HG02938 (cell line): ENCODE measurements at regions not wholly inside any gene's neighbourhood (a gene's known extent, or its start where the extent isn't known, plus 50 kb on each side); places are given as distances from the start of the nearest gene placed in this dataset.

Experiments used
- ATAC-seq: cut with Tn5 transposase; IDR thresholded peaks from one replicate; pipeline ENCODE4 v1.9.1; 2021; ENCODE audit warnings: mild to moderate bottlenecking, moderate library complexity; ENCODE audit not compliant: unreplicated experiment

DNA sequence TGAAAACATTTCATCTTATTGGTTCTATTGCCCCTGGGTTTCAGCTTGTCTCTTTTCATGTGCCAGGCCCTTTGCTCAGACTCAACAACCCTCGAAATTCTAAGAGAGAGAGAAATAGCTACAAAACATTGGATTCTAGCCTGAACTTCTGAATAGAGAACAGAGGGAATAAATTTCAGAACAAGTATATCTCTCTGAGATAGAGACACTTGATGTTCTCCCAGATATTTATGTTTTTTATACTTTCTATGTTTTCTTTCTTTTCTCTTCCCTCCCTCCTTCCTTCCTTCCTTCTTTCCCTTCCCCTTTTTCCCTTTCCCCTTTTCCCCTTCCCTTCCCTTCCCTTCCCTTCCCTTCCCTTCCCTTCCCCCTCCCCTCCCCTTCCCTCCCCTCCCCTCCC is 279.5 kb upstream of the SPRED2 start:
- ATAC-seq = no peak

DNA sequence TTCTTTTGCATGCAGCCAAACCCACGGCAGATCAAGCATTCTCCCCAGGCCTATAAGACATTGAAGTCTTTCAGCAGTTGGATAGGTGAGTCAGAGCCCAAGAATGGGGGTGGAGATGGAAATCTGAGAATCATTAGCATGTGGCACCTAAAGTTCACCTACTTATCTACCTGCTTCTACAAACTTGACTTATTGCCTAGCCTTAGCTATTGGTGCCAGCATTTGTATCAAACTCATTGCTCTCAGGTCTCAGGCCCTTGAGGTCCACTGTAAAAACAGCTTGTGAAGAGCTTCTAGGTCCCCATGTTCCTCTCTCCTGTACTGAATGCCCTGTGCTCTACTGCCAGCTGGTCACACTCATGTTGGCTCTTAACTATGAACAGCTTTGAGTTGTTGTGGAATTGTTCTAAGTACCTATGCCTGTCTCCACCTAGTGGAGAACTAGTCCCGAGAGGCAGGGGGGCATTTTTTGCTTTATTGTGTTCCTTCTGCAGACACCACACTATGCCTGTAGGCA is 278.4 kb upstream of the SPRED2 start:
- no peak for ATAC-seq

DNA sequence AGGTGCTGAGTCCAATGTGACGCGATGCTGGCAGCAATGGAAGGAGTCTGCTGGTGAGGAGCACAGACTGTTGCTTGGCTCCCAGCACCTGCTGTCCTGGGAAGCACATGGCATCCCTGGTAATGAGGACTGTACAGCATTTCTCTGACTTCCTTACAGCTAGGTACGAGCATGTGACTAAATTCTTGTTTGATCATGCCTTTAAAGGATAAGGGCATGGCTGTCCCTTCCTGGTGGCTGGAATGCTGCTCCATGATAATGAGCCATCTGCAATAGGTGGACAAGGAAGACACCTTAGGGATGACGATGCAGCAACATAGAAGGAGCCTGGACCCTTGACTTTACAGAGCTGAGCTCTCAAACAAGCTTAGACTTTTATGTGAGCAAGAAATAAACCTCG is 278.0 kb upstream of the SPRED2 start:
- ATAC-seq = no peak

DNA sequence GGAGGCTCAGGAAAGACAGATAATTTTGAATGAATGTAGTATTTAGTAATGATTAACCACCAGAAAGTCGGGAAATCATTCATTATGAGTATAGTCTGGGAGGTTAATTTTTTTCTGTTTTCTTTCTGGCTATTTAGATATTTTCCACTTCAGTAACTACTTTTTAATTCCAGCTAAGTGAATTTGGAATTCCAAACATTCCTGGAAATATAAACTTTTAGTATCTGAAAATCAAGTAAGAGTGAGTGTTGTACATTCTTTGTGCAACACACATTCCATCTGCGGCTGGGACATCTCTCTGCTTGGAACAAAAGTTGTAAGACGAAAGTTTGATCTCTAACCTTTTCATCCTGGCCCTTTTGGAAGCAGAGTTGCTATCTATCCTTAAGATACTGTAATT is 275.7 kb upstream of the SPRED2 start:
- no peak for ATAC-seq

DNA sequence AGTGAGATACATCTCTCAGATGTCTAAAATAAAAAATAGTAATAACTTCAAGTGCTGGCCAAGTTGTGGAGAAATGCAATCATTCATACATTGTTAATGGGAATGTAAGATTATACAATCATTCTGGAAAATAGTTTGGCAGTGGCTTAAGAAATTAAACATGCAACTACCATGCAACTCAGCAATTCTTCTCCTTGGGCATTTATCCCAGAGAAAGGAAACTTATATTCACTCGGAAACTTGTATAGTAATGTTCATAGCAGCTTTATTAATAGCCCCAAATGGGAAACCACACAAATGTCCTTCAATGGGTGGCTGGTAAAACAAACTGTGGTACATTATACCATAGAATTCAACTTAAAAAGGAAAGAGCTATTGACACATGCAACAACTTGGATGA is 274.0 kb upstream of the SPRED2 start:
- no peak for ATAC-seq

DNA sequence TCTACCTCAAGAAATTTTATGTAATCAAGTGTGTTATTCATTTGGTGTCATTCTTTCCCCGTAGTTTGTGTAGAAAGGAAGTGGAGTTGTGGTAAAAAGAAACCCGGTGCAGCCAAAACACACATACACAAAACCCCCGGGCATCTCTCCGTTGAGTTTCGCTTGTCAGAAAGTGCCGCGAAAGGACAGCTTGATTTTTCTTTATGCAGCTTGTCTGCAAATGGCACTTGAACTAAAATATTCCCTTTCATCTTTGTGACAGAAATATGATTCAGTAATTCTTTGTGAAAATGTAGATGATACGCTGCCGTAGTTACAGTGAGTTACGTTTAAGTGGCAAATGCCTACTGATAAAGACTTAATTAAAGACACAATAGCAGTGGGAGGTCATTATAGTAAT is 268.8 kb upstream of the SPRED2 start:
- ATAC-seq = no peak

DNA sequence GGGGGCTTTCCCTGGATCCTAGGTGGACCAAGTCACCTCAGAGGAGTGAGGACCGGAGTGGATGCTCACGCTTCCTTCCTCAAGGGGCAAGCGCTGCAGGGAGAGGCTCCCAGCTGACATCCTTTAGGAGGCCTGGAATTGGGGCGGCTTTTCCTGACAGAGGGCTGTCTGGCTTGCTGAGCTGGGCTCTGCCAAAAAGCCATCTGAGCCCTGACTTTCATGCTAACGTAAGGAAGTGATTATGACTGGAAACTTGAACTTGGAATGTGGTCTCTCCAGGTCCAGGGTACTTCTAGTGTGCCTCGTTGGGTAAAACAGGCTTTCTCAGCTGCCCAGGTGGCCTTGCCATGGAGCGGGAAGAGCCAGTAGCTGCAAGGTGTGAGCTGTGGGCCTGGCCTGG is 268.3 kb upstream of the SPRED2 start:
- no peak for ATAC-seq

DNA sequence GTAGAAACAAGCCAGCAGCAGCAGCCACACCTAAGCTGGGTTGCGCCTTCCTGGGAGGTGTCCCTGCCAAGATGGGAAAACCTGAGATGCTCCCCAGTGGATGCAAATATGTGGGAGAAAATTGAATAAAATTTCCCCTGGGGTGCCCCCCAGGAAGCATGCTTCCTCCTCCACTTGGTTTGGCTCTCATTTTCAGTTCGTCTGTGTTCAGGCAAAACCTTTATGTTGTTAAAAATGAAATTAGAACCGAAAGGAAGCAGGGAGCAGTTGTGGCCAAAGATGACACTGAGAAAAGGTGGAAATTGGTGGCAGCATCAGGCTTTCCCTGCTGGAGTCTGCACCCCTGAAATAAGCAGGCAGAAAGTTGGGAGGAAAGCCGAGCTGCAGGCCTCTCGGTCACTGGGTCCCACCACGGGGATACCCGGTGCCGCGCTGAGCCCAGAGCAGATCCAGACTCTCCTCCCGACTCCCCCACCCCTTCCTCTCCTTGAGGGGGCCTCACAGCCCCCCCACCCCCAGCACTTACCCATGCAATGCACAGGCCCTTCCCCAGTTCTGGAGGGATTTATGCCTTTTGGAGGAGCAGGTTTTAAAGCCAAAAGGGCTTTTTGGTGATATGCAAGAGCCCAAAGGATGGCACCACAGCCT is 267.7 kb upstream of the SPRED2 start:
- ATAC-seq = no peak

DNA sequence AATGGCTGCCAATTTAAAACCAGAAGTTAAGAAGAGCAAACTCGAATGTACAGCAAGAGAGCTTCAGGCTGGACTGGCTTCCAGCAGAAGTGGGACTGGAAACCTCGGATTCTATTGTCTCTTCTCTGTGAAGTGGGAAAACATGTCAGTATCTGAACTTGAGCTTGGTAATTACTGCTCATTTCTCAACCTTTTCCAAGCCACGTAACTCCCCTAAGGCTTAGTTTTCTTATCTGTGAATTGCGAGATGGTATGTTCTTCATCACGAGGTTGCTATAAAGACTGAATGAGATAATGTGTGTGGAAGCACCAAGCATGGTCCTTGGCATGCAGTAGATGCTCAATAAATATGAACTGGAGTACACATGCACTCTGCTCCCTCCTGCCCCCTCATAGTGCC is 259.4 kb upstream of the SPRED2 start:
- ATAC-seq = no peak

DNA sequence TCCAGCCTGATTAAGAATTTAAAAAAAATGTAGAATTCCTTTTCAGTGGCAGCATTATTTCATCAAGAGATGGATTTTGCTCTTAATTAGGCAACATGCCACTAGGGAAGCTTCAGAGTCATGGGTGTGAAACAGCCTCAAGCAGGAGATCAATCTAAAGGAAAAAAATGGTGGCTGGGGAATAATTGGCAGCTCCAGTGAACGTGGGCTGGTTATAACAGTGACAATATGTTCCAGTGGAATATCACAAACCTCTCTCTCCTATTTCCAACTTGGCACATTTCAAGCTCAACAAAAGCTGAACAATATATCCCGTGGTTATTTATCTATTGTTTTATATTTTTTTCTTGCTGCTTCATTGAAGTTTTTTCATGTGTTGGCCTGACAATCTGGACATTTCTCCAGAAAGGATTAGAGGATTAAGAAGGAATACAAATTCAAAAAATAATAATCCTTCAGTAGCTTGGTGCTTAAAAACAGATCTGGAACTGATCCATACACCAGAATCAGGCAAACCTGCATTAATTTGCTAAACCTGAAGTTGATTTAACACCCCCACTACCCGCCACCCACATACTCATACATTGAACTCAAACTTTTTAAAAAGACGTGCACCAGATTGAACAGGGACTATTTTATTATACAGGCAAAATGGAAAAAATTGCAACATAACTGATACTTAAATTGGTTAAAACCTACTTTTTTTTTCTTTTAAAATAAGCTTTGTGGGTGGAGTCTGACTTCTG is 255.9 kb upstream of the SPRED2 start:
- ATAC-seq = no peak

DNA sequence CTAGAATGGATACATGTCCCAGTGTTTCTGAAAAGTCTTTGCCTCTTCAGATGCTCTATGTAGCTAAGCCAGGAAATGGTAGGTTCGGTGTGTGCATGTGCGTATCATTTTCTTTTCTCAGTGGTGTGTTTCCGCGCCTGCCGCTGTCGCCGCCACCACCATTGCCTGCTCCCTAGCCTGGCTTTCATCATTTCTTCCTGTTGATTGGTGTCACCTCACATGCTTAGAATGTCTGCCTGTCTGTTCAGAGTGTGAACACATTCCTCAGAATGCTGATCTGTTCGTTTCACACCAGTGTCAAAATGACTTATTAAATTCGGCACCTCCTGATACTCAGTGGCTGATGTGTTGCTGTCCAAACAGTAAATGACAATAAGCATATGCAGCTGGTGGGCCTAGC is 255.2 kb upstream of the SPRED2 start:
- ATAC-seq = no peak

DNA sequence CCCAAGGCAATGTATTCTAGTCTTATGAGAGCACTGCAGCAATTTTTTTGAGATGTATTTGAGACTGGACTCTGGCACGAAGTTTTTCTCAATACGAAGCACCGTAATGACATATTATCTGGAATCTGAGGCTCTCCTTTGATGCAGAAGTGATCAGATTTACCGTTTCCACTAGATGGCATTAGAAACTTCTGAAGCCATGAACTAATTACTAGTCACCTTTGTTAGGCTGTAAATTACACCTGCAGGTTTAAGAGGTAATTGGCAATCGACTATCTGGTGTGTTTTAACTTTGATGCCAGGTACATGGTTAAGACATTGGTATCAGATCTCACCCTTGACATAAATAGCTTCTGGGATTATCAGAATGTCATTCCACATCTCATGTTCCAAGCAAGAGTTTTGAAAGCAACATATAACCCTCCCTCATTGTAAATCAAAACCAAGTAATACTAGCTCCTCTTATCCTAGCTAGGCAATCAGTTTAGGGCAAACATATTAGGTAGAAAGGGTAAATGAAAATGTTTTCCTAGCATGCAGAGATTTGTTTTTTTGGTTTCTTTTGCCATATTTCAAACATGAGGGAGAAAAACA is 254.6 kb upstream of the SPRED2 start:
- ATAC-seq = no peak

DNA sequence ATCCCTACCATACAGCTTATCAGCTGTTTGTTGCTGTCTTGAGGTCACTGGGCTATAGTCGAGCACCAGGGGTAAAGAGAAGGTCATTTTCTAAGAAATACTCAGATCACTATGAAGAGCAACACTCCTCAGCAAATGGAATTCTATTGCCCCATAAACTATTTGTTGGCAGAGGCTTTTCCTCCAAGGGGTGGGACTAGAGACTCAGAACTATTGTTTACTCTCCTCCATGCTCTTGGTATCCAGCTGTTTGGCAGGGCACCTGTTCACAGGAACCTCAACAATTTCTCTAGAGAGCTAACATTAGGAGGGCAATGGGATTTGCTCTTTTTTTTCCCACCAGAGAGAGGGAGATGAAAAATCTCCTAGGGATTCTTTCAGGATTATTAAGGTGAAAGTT is 249.1 kb upstream of the SPRED2 start:
- ATAC-seq = no peak

DNA sequence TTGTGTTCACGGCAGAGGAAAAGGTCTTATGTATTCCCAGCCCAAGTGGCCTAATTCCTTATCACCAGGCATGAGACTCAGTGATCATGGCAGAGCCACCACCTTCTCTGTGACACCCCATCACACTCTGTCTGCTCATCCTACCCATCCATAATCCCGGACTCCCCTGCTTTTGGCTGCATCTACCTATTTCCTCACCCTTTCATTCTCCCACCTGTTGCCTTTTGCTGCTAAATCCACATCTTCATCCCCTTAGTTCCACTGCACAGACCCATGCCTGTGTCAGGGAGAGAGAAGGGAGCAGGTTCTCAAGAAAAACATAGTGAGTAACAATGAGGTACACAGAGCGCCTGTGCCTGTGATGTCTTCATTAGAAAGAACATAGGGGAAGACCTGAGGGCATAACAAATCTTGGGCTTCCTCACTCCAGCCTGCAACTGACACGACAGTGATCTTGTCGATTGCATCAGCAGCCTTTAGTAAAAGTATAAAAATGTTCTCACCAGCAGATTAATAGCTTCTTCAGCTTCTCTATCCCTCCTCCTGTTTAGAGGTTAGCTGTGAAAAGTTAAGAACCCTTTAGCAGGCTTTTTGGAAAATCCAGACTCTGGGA is 246.5 kb upstream of the SPRED2 start:
- no peak for ATAC-seq

DNA sequence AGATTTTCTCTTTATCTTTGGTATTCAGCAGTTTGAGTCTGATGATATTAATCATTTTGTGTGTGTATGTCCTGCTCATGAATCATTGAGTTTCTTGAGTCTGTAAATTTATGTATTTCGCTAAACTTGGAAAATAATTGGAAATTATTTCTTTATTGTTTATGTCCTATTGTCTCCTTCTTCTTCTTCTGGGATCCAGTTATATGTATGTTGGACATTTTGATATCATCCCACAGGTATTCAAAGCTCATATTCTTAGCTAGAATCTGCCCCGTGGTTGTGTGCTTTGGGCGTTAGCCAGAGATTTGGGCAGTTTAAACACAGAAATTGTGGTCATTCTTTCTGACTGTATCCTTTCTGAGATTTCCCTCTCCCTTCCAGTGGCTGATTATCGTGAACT is 243.0 kb upstream of the SPRED2 start:
- ATAC-seq = no peak

DNA sequence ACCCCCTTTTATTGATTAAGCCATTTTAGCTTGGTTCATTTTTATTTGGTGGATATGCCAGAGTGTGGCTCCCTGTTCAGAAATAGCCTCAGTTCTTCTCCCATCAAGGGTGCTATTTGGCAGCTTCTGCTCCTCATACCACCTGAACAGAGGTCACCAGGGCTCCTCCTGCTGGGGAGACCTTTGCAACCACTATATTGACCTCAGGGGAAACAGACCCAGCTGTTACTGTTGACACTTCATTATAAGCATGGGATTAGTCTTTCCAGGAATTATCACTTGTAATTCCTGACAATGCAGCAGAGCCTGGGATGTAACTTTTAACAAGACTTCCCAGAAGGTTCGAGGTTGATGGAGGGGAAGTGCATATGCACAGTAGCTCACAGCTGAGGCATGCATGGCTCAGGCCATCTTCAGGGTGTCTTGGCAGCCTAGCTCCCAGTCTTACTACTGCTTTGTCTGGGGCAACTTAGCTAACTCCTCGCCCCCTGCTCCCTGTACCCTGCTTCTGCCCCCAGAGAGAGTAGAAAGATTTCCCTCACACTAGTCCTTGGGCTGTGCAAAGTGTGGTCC is 239.4 kb upstream of the SPRED2 start:
- no peak for ATAC-seq

DNA sequence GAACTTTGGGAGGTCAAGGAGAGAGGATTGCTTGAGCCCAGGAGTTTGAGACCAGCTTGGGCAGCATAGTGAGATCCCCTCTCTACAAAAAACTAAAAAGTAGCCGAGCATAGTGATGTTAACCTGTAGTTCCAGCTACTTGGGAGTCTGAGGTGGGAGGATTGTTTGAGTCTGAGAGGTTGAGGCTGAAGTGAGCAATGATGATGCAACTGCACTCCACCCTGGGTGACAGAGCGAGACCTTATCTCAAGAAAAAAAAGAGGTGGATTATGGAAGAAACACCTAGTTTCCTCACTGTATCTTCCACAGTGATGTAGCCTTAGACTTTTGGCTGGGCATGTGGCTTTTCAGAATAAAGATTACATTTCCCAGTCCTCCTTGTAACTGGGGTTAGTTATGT is 237.2 kb upstream of the SPRED2 start:
- ATAC-seq = no peak

DNA sequence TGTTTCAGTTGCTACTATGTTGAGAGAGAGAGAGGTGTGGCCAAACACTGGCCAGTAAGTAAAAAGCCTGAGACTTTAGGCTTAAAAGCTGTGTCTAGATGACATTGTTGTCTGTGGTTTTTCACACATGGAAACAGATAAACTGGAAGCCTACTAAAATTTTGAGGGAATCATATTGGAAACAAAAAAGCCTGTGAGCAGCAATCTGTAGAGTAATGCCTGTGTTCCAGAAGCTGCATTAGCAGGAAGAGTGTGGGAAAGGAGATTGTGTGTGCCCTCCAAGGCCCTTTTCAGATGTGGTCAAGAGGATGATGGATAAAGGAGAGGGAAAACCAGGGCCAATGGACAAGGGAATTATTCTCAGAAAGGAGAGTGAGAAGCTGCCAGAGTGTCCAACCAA is 236.3 kb upstream of the SPRED2 start:
- ATAC-seq = no peak

DNA sequence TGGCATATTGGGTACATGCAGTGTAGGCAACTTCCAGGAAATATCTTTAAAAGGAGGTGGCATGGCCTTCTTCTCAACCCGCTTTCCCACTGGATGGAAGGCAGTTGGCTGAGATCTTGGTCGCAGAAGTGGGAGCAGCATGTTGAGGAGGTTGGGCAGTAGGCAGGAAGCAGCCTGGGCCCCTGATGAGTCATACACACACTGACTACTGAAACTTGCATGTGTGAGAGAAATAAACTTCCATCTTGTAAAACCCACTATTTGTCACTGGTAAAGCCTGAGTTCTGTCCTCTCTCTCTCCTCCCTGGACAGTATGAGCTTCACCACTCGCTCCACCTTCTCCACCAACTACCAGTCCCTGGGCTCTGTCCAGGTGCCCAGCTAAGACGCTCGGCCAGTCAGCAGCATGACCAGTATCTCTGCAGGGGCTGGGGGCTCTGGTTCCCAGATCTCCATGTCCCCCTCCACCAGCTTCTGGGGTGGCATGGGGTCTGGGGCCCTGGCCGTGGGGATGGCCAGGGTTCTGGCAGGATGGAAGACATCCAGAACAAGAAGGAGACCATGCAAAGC is 233.8 kb upstream of the SPRED2 start:
- ATAC-seq = peak; percentile 99

DNA sequence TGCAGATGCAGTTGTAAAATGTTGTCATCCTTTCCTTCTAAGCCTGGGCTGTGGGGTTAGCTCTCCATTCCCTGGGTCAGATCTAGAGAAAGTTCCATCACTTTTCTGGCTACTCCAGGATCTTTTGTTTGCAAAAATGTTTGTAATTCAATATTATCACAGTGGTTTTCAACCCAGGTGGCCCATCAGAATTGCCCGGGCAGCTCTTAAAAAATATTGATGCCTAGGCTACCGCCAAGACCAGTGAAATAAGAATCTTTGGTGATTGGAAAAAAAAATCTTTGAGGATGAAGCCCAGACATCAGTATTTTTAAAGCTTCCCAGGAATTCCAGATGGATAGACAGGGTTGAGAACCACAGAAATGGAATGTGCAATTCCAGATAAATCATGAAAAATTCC is 232.5 kb upstream of the SPRED2 start:
- no peak for ATAC-seq

DNA sequence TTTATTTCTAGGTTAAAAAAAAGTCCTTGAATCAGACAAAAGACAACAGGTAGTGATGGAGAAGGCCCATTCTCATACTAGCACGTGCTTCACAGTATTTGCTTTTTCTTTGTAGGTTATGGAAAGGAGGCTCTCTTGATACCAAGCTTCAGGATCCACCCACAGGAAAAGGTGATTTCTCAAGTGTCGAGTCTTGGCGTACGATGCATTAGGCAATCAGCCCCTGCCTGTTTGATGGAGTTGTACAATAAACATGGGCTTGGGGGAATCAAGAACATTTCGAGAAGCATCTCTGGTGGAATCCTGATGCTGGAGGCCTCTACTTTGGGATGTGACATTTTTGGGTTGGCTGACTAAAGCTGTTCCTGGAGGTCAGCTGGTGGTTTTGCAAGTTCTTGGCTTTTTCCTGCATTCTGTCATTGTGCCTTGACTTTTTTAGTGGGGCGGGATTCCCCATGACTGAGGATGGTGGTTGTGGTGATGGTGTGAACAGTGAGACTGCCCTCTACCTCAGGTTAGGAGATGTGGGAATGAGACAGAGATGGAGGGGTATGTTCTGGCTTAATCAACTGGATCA is 231.5 kb upstream of the SPRED2 start:
- no peak for ATAC-seq
